ENCODE measurements at regions not wholly inside any gene's neighbourhood (a gene's known extent, or its start where the extent isn't known, plus 50 kb on each side); places are given as distances from the start of the nearest gene placed in this dataset.

GRCh38 chrX:40845331-40845911 is 110.1 kb upstream of the MED14 start:
- ATAC-seq (ENCODE audit: insufficient read depth, low read depth), result no peak
- TF ChIP-seq EZH2 (IDR thresholded peaks at IDR 0.05; ENCODE audit: borderline replicate concordance, low read depth, low read length, severe bottlenecking) (no peak), CTCF (IDR thresholded peaks at IDR 0.05; ENCODE audit: borderline replicate concordance, extremely low read depth, low read length, poor library complexity, severe bottlenecking) (no peak)
- Histone ChIP-seq H4K20me1 (ENCODE audit: insufficient read depth, low read length) (no peaks in the 10 kb centered on the region), H3K4me3 (ENCODE audit: low read depth in 1 of 2, low read length in 2 of 2) (no peak overlapping the region), H3K9ac (ENCODE audit: low read depth, low read length) (no peak overlapping the region), H3K36me3 (ENCODE audit: insufficient read depth, low read length) (no peaks in the 10 kb centered on the region), H3K4me1 (ENCODE audit: insufficient read depth, low read length) (no peaks in the 10 kb centered on the region), H3K9me3 (ENCODE audit: insufficient read depth, low read length, severe bottlenecking) (peaks cover 4% of the 10 kb centered on the region), H3K27me3 (ENCODE audit: insufficient read depth, low read length, poor library complexity) (no peaks in the 10 kb centered on the region), H3K27ac (ENCODE audit: low read length) (no peak overlapping the region), H2AFZ (ENCODE audit: low read depth, low read length) (no peak overlapping the region), H3K4me2 (ENCODE audit: insufficient read depth, low read length) (no peak overlapping the region), H3K79me2 (ENCODE audit: insufficient read depth, low read length) (no peaks in the 10 kb centered on the region)
- no peak for DNase-seq

- no peak overlapping the region for H3K27ac ChIP-seq (ENCODE audit: low read length)
- no peaks in the 10 kb centered on the region for H3K27me3 ChIP-seq (ENCODE audit: insufficient read depth, low read length, poor library complexity)
- H3K9me3 ChIP-seq (ENCODE audit: insufficient read depth, low read length, severe bottlenecking), result no peaks in the 10 kb centered on the region
- no peak for ATAC-seq (ENCODE audit: insufficient read depth, low read depth)
- no peak overlapping the region for H3K9ac ChIP-seq (ENCODE audit: low read depth, low read length)
- no peaks in the 10 kb centered on the region for H3K4me1 ChIP-seq (ENCODE audit: insufficient read depth, low read length)
- no peak for TF ChIP-seq EZH2 (IDR thresholded peaks at IDR 0.05; ENCODE audit: borderline replicate concordance, low read depth, low read length, severe bottlenecking)
- no peak for TF ChIP-seq CTCF (IDR thresholded peaks at IDR 0.05; ENCODE audit: borderline replicate concordance, extremely low read depth, low read length, poor library complexity, severe bottlenecking)
- no peak overlapping the region for H3K4me3 ChIP-seq (ENCODE audit: low read depth in 1 of 2, low read length in 2 of 2)
- no peaks in the 10 kb centered on the region for H3K36me3 ChIP-seq (ENCODE audit: insufficient read depth, low read length)
- no peak for DNase-seq
- H3K79me2 ChIP-seq (ENCODE audit: insufficient read depth, low read length), result no peaks in the 10 kb centered on the region
- no peaks in the 10 kb centered on the region for H4K20me1 ChIP-seq (ENCODE audit: insufficient read depth, low read length)
- no peak overlapping the region for H2AFZ ChIP-seq (ENCODE audit: low read depth, low read length)
- no peak overlapping the region for H3K4me2 ChIP-seq (ENCODE audit: insufficient read depth, low read length)
These were observed 114.8 kb upstream of the MED14 start for GRCh38 chrX:40849906-40850823.

- Histone ChIP-seq H3K27me3 (ENCODE audit: insufficient read depth, low read length, poor library complexity) (no peaks in the 10 kb centered on the region), H2AFZ (ENCODE audit: low read depth, low read length) (no peak overlapping the region), H3K79me2 (ENCODE audit: insufficient read depth, low read length) (no peaks in the 10 kb centered on the region), H3K36me3 (ENCODE audit: insufficient read depth, low read length) (no peaks in the 10 kb centered on the region), H4K20me1 (ENCODE audit: insufficient read depth, low read length) (no peaks in the 10 kb centered on the region), H3K27ac (ENCODE audit: low read length) (no peak overlapping the region), H3K9me3 (ENCODE audit: insufficient read depth, low read length, severe bottlenecking) (no peaks in the 10 kb centered on the region), H3K4me3 (ENCODE audit: low read depth in 1 of 2, low read length in 2 of 2) (no peak overlapping the region), H3K4me1 (ENCODE audit: insufficient read depth, low read length) (no peaks in the 10 kb centered on the region), H3K4me2 (ENCODE audit: insufficient read depth, low read length) (no peak overlapping the region), H3K9ac (ENCODE audit: low read depth, low read length) (no peak overlapping the region)
- DNase-seq (no peak), ATAC-seq (ENCODE audit: insufficient read depth, low read depth) (no peak)
- no peak for TF ChIP-seq EZH2 (IDR thresholded peaks at IDR 0.05; ENCODE audit: borderline replicate concordance, low read depth, low read length, severe bottlenecking)
- no peak for TF ChIP-seq CTCF (IDR thresholded peaks at IDR 0.05; ENCODE audit: borderline replicate concordance, extremely low read depth, low read length, poor library complexity, severe bottlenecking)
These were observed 117.2 kb upstream of the MED14 start for GRCh38 chrX:40852586-40852985.
